Lower leg skin (tissue), 3 donors: ENCODE measurements at regions not wholly inside any gene's neighbourhood (a gene's known extent, or its start where the extent isn't known, plus 50 kb on each side); places are given as distances from the start of the nearest gene placed in this dataset.

ENCODE experiments used
- CTCF ChIP-seq, 3 donors: fragments of 450-650 bp; IDR thresholded peaks; one replicate each; pipeline ENCODE4 v1.5.1; 2016; ENCODE audit warnings: antibody characterized with exemption in 3 of 3, mild to moderate bottlenecking in 3 of 3, moderate library complexity in 2 of 3
- POLR2A ChIP-seq, 2 donors: fragments of 450-650 bp; IDR thresholded peaks; one replicate each; pipeline ENCODE4 v1.6.1; 2016 to 2017; ENCODE audit warnings: antibody characterized with exemption in 2 of 2, mild to moderate bottlenecking in 1 of 2, moderate library complexity in 1 of 2

- TF ChIP-seq CTCF (IDR thresholded peaks at IDR 0.05) (no peak), POLR2A (IDR thresholded peaks at IDR 0.05) (no peak)
Measured at GRCh38 chr13:56019606-56020005, 1121.1 kb upstream of the PRR20A start.
